Keratinocyte (primary cell): ENCODE measurements at regions not wholly inside any gene's neighbourhood (a gene's known extent, or its start where the extent isn't known, plus 50 kb on each side); places are given as distances from the start of the nearest gene placed in this dataset.

Experiments
- DNase-seq: peaks from one replicate; pipeline ENCODE4 v3.0.0-alpha.2; 2011; ENCODE audit warnings: low read depth, missing footprints, low spot score
- FAIRE-seq: peaks from 2 replicates; lab custom pipeline; 2011; peaks lifted over from hg19 to GRCh38; lab: Jason Lieb, UNC
- H2AFZ ChIP-seq: 2 replicates; pipeline ENCODE4 v1.6.0; 2012; ENCODE audit warnings: low read length, control low read depth, inconsistent platforms; ENCODE audit not compliant: control insufficient read depth
- H3K27ac ChIP-seq: 2 replicates; pipeline ENCODE4 v1.5.1; 2011; ENCODE audit warnings: low read length; ENCODE audit not compliant: control insufficient read depth, insufficient read depth
- H3K27me3 ChIP-seq: 3 replicates; pipeline ENCODE4 v1.6.0; 2011; ENCODE audit warnings: low read length; ENCODE audit not compliant: control insufficient read depth, insufficient read depth; ENCODE audit errors: extremely low read depth
- H3K36me3 ChIP-seq, 2 experiments: 2 replicates in 1 of 2; 3 replicates in 1 of 2; pipeline ENCODE4 v1.5.1; 2011; ENCODE audit warnings: low read length in 2 of 2, mild to moderate bottlenecking in 1 of 2; ENCODE audit not compliant: control insufficient read depth in 2 of 2, insufficient read depth in 2 of 2; ENCODE audit errors: extremely low read depth in 1 of 2
- H3K4me1 ChIP-seq: 3 replicates; pipeline ENCODE4 v1.5.1; 2011; ENCODE audit warnings: low read length; ENCODE audit not compliant: control insufficient read depth, insufficient read depth; ENCODE audit errors: extremely low read depth
- H3K4me2 ChIP-seq: 3 replicates; pipeline ENCODE4 v1.6.0; 2011; ENCODE audit warnings: low read depth, low read length; ENCODE audit not compliant: control insufficient read depth, insufficient read depth; ENCODE audit errors: extremely low read depth
- H3K4me3 ChIP-seq, 3 experiments: fragments of 200-600 bp in 1 of 3; sonication (generic) in 1 of 3; 2 replicates in 2 of 3; 3 replicates in 1 of 3; pipeline ENCODE4 v1.5.1; 2011 to 2016; ENCODE audit warnings: low read length in 3 of 3, mild to moderate bottlenecking in 3 of 3, control low read depth in 2 of 3, inconsistent platforms in 1 of 3, low read depth in 1 of 3, mixed read lengths in 1 of 3, mixed run types in 1 of 3, moderate library complexity in 1 of 3; ENCODE audit not compliant: control insufficient read depth in 2 of 3, insufficient read depth in 2 of 3; ENCODE audit errors: extremely low read depth in 1 of 3
- H3K79me2 ChIP-seq: 2 replicates; pipeline ENCODE4 v1.6.0; 2012; ENCODE audit warnings: low read length; ENCODE audit not compliant: control insufficient read depth, insufficient read depth
- H3K9ac ChIP-seq: 3 replicates; pipeline ENCODE4 v1.6.0; 2011; ENCODE audit warnings: low read length; ENCODE audit not compliant: control insufficient read depth, insufficient read depth; ENCODE audit errors: extremely low read depth
- H3K9me1 ChIP-seq: 3 replicates; pipeline ENCODE4 v1.6.0; 2011; ENCODE audit warnings: low read length; ENCODE audit not compliant: control insufficient read depth, insufficient read depth; ENCODE audit errors: extremely low read depth
- H3K9me3 ChIP-seq: 2 replicates; pipeline ENCODE4 v1.5.1; 2012; ENCODE audit warnings: low read depth, low read length; ENCODE audit not compliant: control insufficient read depth
- H4K20me1 ChIP-seq: 3 replicates; pipeline ENCODE4 v1.6.0; 2011; ENCODE audit warnings: low read length; ENCODE audit not compliant: control insufficient read depth, insufficient read depth; ENCODE audit errors: extremely low read depth
- CTCF ChIP-seq, 3 experiments: IDR thresholded peaks in 1 of 3; conservative IDR thresholded peaks in 1 of 3; optimal IDR thresholded peaks in 1 of 3; 2 replicates in 2 of 3; 3 replicates in 1 of 3; pipeline versions ENCODE3 to v1.5.1; 2011; ENCODE audit warnings: low read length in 3 of 3, mild to moderate bottlenecking in 3 of 3, moderate library complexity in 2 of 3, control low read depth in 1 of 3, inconsistent platforms in 1 of 3; ENCODE audit not compliant: insufficient read depth in 2 of 3; ENCODE audit errors: extremely low read depth in 1 of 3
- EZH2 ChIP-seq: IDR thresholded peaks from one replicate; pipeline ENCODE4 v1.6.1; 2012; ENCODE audit warnings: inconsistent platforms, mild to moderate bottlenecking, low read length, moderate library complexity
- dilution Hi-C: fragments of 300-500 bp; cut with MboI; formaldehyde crosslinking; loops from one replicate; pipeline ENCODE4 v1.7.0; 2020; ENCODE audit warnings: low sequenced_read_pairs; ENCODE audit not compliant: extremely low pct_ligation_motif_present

GRCh38 chr1:67887146-67887545, 53.9 kb upstream of the GNG12 start:
- no peaks in the 10 kb centered on the region for H3K9me3 ChIP-seq
- dilution Hi-C loops, result no loop called here
- no peaks in the 10 kb centered on the region for H3K27me3 ChIP-seq
- no peaks in the 10 kb centered on the region for H3K9me1 ChIP-seq
- DNase-seq, result no peak
- no peaks in the 10 kb centered on the region for H4K20me1 ChIP-seq
- TF ChIP-seq CTCF (optimal IDR thresholded peaks at IDR 0.05 in 1 of 3, IDR thresholded peaks at IDR 0.05 in 1 of 3, conservative IDR thresholded peaks at IDR 0.05 in 1 of 3; ENCODE audit: extremely low read depth in 1 of 3, insufficient read depth in 2 of 3, low read length in 3 of 3), result no peak
- TF ChIP-seq EZH2, result no peak
- FAIRE-seq, result no peak
- peaks cover 37% of the 10 kb centered on the region for H3K4me1 ChIP-seq
- no peak overlapping the region for H3K4me2 ChIP-seq
- no peak overlapping the region for H3K9ac ChIP-seq
- no peaks in the 10 kb centered on the region for H3K79me2 ChIP-seq
- H3K27ac ChIP-seq, result no peak overlapping the region
- no peak overlapping the region for H3K4me3 ChIP-seq
- no peak overlapping the region for H2AFZ ChIP-seq
- H3K36me3 ChIP-seq, result no peaks in the 10 kb centered on the region

GRCh38 chr1:67886076-67886475, 52.8 kb upstream of the GNG12 start:
- Histone ChIP-seq H3K4me2 (no peak overlapping the region), H3K4me1 (peaks cover 31% of the 10 kb centered on the region), H3K36me3 (no peaks in the 10 kb centered on the region), H3K27ac (no peak overlapping the region), H3K9ac (no peak overlapping the region), H3K9me1 (no peaks in the 10 kb centered on the region), H2AFZ (no peak overlapping the region), H3K79me2 (no peaks in the 10 kb centered on the region), H3K4me3 (no peak overlapping the region), H3K9me3 (no peaks in the 10 kb centered on the region), H4K20me1 (no peaks in the 10 kb centered on the region), H3K27me3 (no peaks in the 10 kb centered on the region)
- no peak for TF ChIP-seq CTCF (optimal IDR thresholded peaks at IDR 0.05 in 1 of 3, IDR thresholded peaks at IDR 0.05 in 1 of 3, conservative IDR thresholded peaks at IDR 0.05 in 1 of 3; ENCODE audit: extremely low read depth in 1 of 3, insufficient read depth in 2 of 3, low read length in 3 of 3)
- dilution Hi-C loops, result no loop called here
- FAIRE-seq, result no peak
- no peak for DNase-seq
